HEK293 (cell line): ENCODE measurements at regions not wholly inside any gene's neighbourhood (a gene's known extent, or its start where the extent isn't known, plus 50 kb on each side); places are given as distances from the start of the nearest gene placed in this dataset.

Experiments used
- IKZF3 ChIP-seq: fragments of 450-650 bp; IDR thresholded peaks from 2 replicates; pipeline ENCODE4 v1.5.0; 2018; ENCODE audit warnings: missing biosample characterization, mild to moderate bottlenecking, missing genetic modification characterization, moderate library complexity
- SETDB1 ChIP-seq: IDR thresholded peaks from one replicate; pipeline ENCODE4 v1.6.1; 2017; ENCODE audit warnings: mild to moderate bottlenecking, low read length, moderate library complexity, mixed read lengths; ENCODE audit not compliant: insufficient read length
- ZNF121 ChIP-seq: fragments of 450-650 bp; formaldehyde crosslinking; IDR thresholded peaks from 2 replicates; pipeline ENCODE4 v1.5.1; 2016; ENCODE audit warnings: missing biosample characterization, missing genetic modification characterization
- ZNF138 ChIP-seq: fragments of 450-650 bp; formaldehyde crosslinking; IDR thresholded peaks from 2 replicates; pipeline ENCODE4 v1.5.1; 2016; ENCODE audit warnings: missing biosample characterization, missing genetic modification characterization, borderline replicate concordance
- ZNF211 ChIP-seq: fragments of 450-650 bp; formaldehyde crosslinking; IDR thresholded peaks from 2 replicates; pipeline ENCODE4 v1.5.1; 2016; ENCODE audit warnings: low read depth, missing biosample characterization, missing genetic modification characterization
- ZNF302 ChIP-seq: fragments of 450-650 bp; formaldehyde crosslinking; IDR thresholded peaks from 2 replicates; pipeline ENCODE4 v1.5.1; 2016; ENCODE audit warnings: missing biosample characterization, missing genetic modification characterization, low read depth
- ZNF654 ChIP-seq: fragments of 450-650 bp; formaldehyde crosslinking; IDR thresholded peaks from 2 replicates; pipeline ENCODE4 v1.5.1; 2016; ENCODE audit warnings: low read depth, missing biosample characterization, missing genetic modification characterization
- ZNF707 ChIP-seq: fragments of 450-650 bp; formaldehyde crosslinking; IDR thresholded peaks from 2 replicates; pipeline ENCODE4 v1.5.1; 2016; ENCODE audit warnings: missing biosample characterization, missing genetic modification characterization
- TF ChIP-seq, protein P1 (sequence below): fragments of 450-650 bp; formaldehyde crosslinking; IDR thresholded peaks from 2 replicates; pipeline ENCODE4 v1.5.1; 2016; ENCODE audit warnings: missing biosample characterization, missing genetic modification characterization, low read depth
- TF ChIP-seq, protein P2 (sequence below): fragments of 450-650 bp; formaldehyde crosslinking; IDR thresholded peaks from 2 replicates; pipeline ENCODE4 v1.5.1; 2016; ENCODE audit warnings: missing biosample characterization, missing genetic modification characterization
- TF ChIP-seq, protein P3 (sequence below): fragments of 450-650 bp; formaldehyde crosslinking; optimal IDR thresholded peaks from 2 replicates; pipeline ENCODE3; 2016; ENCODE audit warnings: missing biosample characterization, mild to moderate bottlenecking, missing genetic modification characterization

DNA sequence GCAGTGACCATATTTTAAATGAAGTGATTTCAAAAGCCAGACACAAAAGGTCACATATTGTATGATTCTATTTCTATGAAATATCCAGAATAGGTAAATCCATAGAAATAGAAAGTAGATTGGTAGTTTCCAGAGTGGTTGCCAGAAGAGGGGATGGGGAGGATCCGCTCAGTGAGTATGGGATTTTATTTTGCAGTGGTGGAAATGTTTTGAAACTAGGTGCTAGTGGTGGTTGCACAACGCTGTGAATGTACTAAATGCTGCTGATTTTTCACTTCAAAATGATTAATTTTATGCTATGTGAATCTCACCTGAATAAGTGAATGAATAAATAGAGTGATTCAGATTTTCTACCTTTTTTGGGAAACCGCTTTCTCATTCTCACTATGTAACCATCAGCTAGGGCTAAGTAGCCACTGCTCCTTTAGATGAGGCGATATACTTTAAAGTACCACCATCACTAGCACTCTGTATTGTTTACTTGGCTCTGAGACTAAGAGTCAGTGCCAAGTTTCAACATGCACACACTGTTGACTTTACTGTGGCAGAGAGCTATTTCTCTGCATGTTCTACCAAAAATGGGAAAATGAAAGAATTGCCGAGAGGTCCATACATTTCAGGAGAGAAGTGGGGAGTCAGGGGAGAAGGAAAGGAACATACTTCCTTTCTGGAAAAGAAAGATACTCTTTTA, 90.7 kb upstream of the GOLIM4 start:
- TF ChIP-seq, protein P1, sequence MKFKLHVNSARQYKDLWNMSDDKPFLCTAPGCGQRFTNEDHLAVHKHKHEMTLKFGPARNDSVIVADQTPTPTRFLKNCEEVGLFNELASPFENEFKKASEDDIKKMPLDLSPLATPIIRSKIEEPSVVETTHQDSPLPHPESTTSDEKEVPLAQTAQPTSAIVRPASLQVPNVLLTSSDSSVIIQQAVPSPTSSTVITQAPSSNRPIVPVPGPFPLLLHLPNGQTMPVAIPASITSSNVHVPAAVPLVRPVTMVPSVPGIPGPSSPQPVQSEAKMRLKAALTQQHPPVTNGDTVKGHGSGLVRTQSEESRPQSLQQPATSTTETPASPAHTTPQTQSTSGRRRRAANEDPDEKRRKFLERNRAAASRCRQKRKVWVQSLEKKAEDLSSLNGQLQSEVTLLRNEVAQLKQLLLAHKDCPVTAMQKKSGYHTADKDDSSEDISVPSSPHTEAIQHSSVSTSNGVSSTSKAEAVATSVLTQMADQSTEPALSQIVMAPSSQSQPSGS (tag by site-specific recombination), result no peak
- TF ChIP-seq IKZF3 (tag by site-specific recombination), result no peak
- TF ChIP-seq ZNF121 (tag by site-specific recombination), result no peak
- TF ChIP-seq, protein P2, sequence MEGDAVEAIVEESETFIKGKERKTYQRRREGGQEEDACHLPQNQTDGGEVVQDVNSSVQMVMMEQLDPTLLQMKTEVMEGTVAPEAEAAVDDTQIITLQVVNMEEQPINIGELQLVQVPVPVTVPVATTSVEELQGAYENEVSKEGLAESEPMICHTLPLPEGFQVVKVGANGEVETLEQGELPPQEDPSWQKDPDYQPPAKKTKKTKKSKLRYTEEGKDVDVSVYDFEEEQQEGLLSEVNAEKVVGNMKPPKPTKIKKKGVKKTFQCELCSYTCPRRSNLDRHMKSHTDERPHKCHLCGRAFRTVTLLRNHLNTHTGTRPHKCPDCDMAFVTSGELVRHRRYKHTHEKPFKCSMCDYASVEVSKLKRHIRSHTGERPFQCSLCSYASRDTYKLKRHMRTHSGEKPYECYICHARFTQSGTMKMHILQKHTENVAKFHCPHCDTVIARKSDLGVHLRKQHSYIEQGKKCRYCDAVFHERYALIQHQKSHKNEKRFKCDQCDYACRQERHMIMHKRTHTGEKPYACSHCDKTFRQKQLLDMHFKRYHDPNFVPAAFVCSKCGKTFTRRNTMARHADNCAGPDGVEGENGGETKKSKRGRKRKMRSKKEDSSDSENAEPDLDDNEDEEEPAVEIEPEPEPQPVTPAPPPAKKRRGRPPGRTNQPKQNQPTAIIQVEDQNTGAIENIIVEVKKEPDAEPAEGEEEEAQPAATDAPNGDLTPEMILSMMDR (tag by site-specific recombination), result no peak
- no peak for TF ChIP-seq ZNF138 (tag by site-specific recombination)
- TF ChIP-seq SETDB1, result no peak
- no peak for TF ChIP-seq ZNF302 (tag by site-specific recombination)
- TF ChIP-seq ZNF654 (tag by site-specific recombination), result no peak
- no peak for TF ChIP-seq ZNF211 (tag by site-specific recombination)
- TF ChIP-seq, protein P3, sequence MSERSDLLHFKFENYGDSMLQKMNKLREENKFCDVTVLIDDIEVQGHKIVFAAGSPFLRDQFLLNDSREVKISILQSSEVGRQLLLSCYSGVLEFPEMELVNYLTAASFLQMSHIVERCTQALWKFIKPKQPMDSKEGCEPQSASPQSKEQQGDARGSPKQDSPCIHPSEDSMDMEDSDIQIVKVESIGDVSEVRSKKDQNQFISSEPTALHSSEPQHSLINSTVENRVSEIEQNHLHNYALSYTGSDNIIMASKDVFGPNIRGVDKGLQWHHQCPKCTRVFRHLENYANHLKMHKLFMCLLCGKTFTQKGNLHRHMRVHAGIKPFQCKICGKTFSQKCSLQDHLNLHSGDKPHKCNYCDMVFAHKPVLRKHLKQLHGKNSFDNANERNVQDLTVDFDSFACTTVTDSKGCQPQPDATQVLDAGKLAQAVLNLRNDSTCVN, result no peak
- no peak for TF ChIP-seq ZNF707 (tag by site-specific recombination)
